ENCODE measurements at regions not wholly inside any gene's neighbourhood (a gene's known extent, or its start where the extent isn't known, plus 50 kb on each side); places are given as distances from the start of the nearest gene placed in this dataset.

GRCh38 chr17:5711344-5711743, 127.0 kb upstream of the NLRP1 start:
- no peak overlapping the region for H3K27ac ChIP-seq (ENCODE audit: insufficient read depth, low read length)
- no peak overlapping the region for H3K23ac ChIP-seq (ENCODE audit: low read depth, low read length)
- no peak overlapping the region for H3K14ac ChIP-seq (replicated peaks; ENCODE audit: low read depth, low read length)
- H2BK120ac ChIP-seq (ENCODE audit: low read depth, low read length), result no peak overlapping the region
- TF ChIP-seq BHLHE40 (IDR thresholded peaks at IDR 0.05; ENCODE audit: low read depth, low read length) (no peak), RCOR1 (IDR thresholded peaks at IDR 0.05; ENCODE audit: insufficient replicate concordance, low read length) (no peak), FOS (IDR thresholded peaks at IDR 0.05; ENCODE audit: low read depth, low read length) (no peak), USF2 (IDR thresholded peaks at IDR 0.05; ENCODE audit: low read depth, low read length) (no peak), CEBPB (IDR thresholded peaks at IDR 0.05; ENCODE audit: low read depth, low read length) (no peak), MAFK (IDR thresholded peaks at IDR 0.05; ENCODE audit: low read depth, low read length) (no peak), SMC3 (IDR thresholded peaks at IDR 0.05; ENCODE audit: low read depth, low read length) (no peak), MXI1 (IDR thresholded peaks at IDR 0.05; ENCODE audit: borderline replicate concordance, low read depth, low read length) (no peak), MAZ (IDR thresholded peaks at IDR 0.05; ENCODE audit: borderline replicate concordance, low read depth, low read length) (no peak), RAD21 (IDR thresholded peaks at IDR 0.05; ENCODE audit: low read length) (no peak), POLR2A (IDR thresholded peaks at IDR 0.05; ENCODE audit: low read depth, low read length) (no peak), NFE2L2 (IDR thresholded peaks at IDR 0.05; ENCODE audit: low read depth, low read length) (no peak), RFX5 (IDR thresholded peaks at IDR 0.05; ENCODE audit: low read depth, low read length) (no peak)
- TF ChIP-seq, protein P1, sequence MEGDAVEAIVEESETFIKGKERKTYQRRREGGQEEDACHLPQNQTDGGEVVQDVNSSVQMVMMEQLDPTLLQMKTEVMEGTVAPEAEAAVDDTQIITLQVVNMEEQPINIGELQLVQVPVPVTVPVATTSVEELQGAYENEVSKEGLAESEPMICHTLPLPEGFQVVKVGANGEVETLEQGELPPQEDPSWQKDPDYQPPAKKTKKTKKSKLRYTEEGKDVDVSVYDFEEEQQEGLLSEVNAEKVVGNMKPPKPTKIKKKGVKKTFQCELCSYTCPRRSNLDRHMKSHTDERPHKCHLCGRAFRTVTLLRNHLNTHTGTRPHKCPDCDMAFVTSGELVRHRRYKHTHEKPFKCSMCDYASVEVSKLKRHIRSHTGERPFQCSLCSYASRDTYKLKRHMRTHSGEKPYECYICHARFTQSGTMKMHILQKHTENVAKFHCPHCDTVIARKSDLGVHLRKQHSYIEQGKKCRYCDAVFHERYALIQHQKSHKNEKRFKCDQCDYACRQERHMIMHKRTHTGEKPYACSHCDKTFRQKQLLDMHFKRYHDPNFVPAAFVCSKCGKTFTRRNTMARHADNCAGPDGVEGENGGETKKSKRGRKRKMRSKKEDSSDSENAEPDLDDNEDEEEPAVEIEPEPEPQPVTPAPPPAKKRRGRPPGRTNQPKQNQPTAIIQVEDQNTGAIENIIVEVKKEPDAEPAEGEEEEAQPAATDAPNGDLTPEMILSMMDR (conservative IDR thresholded peaks at IDR 0.05; ENCODE audit: low read depth, low read length), result no peak
- TF ChIP-seq, protein P2, sequence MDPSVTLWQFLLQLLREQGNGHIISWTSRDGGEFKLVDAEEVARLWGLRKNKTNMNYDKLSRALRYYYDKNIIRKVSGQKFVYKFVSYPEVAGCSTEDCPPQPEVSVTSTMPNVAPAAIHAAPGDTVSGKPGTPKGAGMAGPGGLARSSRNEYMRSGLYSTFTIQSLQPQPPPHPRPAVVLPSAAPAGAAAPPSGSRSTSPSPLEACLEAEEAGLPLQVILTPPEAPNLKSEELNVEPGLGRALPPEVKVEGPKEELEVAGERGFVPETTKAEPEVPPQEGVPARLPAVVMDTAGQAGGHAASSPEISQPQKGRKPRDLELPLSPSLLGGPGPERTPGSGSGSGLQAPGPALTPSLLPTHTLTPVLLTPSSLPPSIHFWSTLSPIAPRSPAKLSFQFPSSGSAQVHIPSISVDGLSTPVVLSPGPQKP (IDR thresholded peaks at IDR 0.05; ENCODE audit: borderline replicate concordance, low read depth, low read length), result no peak
- dilution Hi-C loops (cut with HindIII; ENCODE audit: low sequenced_read_pairs, unreplicated experiment), result no loop called here
- WGBS, 2 experiments (ENCODE audit: extremely low coverage in 2 of 2, insufficient read length in 1 of 2), result no CpG with 5 or more reads among the region's 8 CpGs
- no peak overlapping the region for H4K5ac ChIP-seq (ENCODE audit: low read depth, low read length)
- H2AK9ac ChIP-seq (replicated peaks; ENCODE audit: low read depth, low read length, poor library complexity), result no peak overlapping the region
- H3K18ac ChIP-seq (ENCODE audit: low read depth, low read length), result no peak overlapping the region
- no TSS peak for BruUV-seq (replicated peaks)
- ChIA-PET CTCF (no interaction called here), POLR2A (ENCODE audit: unreplicated experiment) (no interaction called here)
- intact Hi-C loops (cut with micrococcal nuclease), result no loop called here
- H3K9ac ChIP-seq (ENCODE audit: low read depth, low read length), result no peak overlapping the region
- no peaks in the 10 kb centered on the region for H3K4me1 ChIP-seq (ENCODE audit: control insufficient read depth, insufficient read depth, low read length)
- DNase-seq, result no peak
- no peak overlapping the region for H2AK5ac ChIP-seq (ENCODE audit: low read depth, low read length)
- in situ Hi-C loops (cut with MboI; ENCODE audit: low sequenced_read_pairs), result no loop called here
- no peaks in the 10 kb centered on the region for H3K36me3 ChIP-seq (ENCODE audit: control insufficient read depth, insufficient read depth, low read length)
- no peaks in the 10 kb centered on the region for H3K9me3 ChIP-seq (ENCODE audit: control insufficient read depth, insufficient read depth, low read length)
- H2BK15ac ChIP-seq (ENCODE audit: low read depth, low read length), result no peak overlapping the region
- no peaks in the 10 kb centered on the region for H3K79me1 ChIP-seq (ENCODE audit: low read depth in 1 of 2, low read length in 2 of 2)
- ATAC-seq (ENCODE audit: low read depth), result no peak
- no peak overlapping the region for H2BK20ac ChIP-seq (ENCODE audit: low read depth, low read length)
- H3K4me3 ChIP-seq (ENCODE audit: insufficient read depth, low read depth, low read length), result no peak overlapping the region
- H3K27me3 ChIP-seq (ENCODE audit: control insufficient read depth, insufficient read depth, low read length), result peaks cover 8% of the 10 kb centered on the region
- no peaks in the 10 kb centered on the region for H4K20me1 ChIP-seq (ENCODE audit: insufficient read depth, low read length)
- no peak overlapping the region for H4K8ac ChIP-seq (ENCODE audit: low read depth in 2 of 2, low read length in 2 of 2)
- H4K91ac ChIP-seq (ENCODE audit: insufficient read depth, low read depth, low read length), result no peak overlapping the region
- no peak overlapping the region for H2AFZ ChIP-seq (replicated peaks; ENCODE audit: low read length, poor library complexity)
- H3K9me1 ChIP-seq (ENCODE audit: insufficient read depth, low read length), result no peaks in the 10 kb centered on the region
- H2BK5ac ChIP-seq (ENCODE audit: low read depth, low read length, poor library complexity, severe bottlenecking), result no peak overlapping the region
- no peak overlapping the region for H3K56ac ChIP-seq (ENCODE audit: extremely low read depth, insufficient read depth, low read length)
- no peak overlapping the region for H3K4me2 ChIP-seq (ENCODE audit: low read depth, low read length)
- no peak overlapping the region for H3K4ac ChIP-seq (ENCODE audit: low read depth, low read length)
